Lower leg skin (tissue), 4 donors: ENCODE measurements at regions not wholly inside any gene's neighbourhood (a gene's known extent, or its start where the extent isn't known, plus 50 kb on each side); places are given as distances from the start of the nearest gene placed in this dataset.

Source experiments
- DNase-seq, 2 donors: peaks; one replicate each; pipeline ENCODE4 v3.0.0-alpha.2; 2019; ENCODE audit warnings: low spot score in 2 of 2
- H3K4me3 ChIP-seq: fragments of 200-600 bp; sonication (generic); 2 replicates; pipeline ENCODE4 v1.5.1; 2017; ENCODE audit warnings: mild to moderate bottlenecking, low read depth; ENCODE audit not compliant: poor library complexity, severe bottlenecking
- POLR2A ChIP-seq, 2 donors: fragments of 450-650 bp; IDR thresholded peaks; one replicate each; pipeline ENCODE4 v1.6.1; 2016 to 2017; ENCODE audit warnings: antibody characterized with exemption in 2 of 2, mild to moderate bottlenecking in 1 of 2, moderate library complexity in 1 of 2
- WGBS, 2 donors: methylation state at CpG; one replicate each; pipeline ENCODE4 v1.1.5; 2018; 5-methylcytosine and 5-hydroxymethylcytosine counted together
- intact Hi-C: fragments of 100-400 bp; cut with DNase I; formaldehyde crosslinking; loops from one replicate; pipeline ENCODE4 v1.15.0; 2023; ENCODE audit warnings: low total_unique reads
- TF ChIP-seq, protein P1 (sequence below), 3 donors: fragments of 450-650 bp; IDR thresholded peaks; one replicate each; pipeline ENCODE4 v1.5.1; 2016; ENCODE audit warnings: antibody characterized with exemption in 3 of 3, mild to moderate bottlenecking in 3 of 3, moderate library complexity in 2 of 3

DNA sequence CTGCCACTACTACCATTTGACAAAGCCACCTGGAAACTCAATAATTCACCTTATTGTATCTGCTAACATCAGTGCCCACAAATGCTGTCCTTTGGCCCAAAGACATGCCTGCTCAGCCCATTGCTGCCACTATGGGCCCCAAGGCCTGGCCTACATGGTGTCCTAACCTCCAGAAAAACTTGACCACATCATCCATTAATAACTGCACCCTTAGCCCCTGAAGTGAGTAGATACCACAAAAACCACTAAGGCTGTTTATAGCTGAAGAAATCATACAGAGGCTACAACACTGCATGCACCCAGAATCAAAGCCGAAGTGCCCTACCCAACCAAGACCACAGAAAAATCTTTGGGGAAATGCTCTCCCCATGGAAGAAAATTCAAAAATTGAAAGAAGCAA, 932.8 kb upstream of the SLITRK6 start:
- TF ChIP-seq POLR2A (IDR thresholded peaks at IDR 0.05), result no peak
- TF ChIP-seq, protein P1, sequence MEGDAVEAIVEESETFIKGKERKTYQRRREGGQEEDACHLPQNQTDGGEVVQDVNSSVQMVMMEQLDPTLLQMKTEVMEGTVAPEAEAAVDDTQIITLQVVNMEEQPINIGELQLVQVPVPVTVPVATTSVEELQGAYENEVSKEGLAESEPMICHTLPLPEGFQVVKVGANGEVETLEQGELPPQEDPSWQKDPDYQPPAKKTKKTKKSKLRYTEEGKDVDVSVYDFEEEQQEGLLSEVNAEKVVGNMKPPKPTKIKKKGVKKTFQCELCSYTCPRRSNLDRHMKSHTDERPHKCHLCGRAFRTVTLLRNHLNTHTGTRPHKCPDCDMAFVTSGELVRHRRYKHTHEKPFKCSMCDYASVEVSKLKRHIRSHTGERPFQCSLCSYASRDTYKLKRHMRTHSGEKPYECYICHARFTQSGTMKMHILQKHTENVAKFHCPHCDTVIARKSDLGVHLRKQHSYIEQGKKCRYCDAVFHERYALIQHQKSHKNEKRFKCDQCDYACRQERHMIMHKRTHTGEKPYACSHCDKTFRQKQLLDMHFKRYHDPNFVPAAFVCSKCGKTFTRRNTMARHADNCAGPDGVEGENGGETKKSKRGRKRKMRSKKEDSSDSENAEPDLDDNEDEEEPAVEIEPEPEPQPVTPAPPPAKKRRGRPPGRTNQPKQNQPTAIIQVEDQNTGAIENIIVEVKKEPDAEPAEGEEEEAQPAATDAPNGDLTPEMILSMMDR (IDR thresholded peaks at IDR 0.05), result no peak
- WGBS, 2 donors, result 95 to 100% methylated on average over 1 of the region's 1 CpG
- H3K4me3 ChIP-seq, result no peak overlapping the region
- no peak for DNase-seq
- intact Hi-C loops, result no loop called here

DNA sequence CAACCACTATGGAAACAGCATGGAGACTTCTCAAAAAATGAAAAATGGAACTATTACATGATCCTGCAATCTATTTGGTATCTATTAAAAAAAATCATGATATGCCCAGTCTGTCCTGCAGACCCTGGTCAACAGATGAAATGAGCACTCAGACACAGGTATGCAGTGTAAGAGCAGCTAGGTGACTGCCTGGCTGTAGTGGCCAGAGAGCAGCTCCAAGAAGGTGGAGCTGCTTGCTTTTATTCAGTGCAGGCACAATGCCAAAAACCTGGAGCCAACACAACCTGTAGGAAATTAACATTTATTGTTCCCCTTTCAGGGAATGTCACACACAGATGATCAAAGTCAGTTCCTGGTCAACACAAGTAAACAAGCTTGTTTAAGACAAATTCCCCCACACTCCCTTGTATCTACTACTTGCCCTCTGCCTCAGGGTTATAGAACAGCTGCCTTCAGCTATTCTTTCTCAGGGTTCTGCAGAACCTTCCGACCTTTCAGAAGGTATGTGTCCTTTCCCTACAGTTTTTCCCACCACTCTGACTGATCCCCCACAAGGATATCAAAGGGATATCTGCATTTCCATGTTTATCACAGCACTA, 933.7 kb upstream of the SLITRK5 start:
- no peak overlapping the region for H3K4me3 ChIP-seq
- TF ChIP-seq POLR2A (IDR thresholded peaks at IDR 0.05), result no peak
- TF ChIP-seq, protein P1 (IDR thresholded peaks at IDR 0.05), result no peak
- DNase-seq, result no peak
- intact Hi-C loops, result no loop called here
- WGBS, 2 donors, result 57 to 63% methylated on average over 1 of the region's 1 CpG

DNA sequence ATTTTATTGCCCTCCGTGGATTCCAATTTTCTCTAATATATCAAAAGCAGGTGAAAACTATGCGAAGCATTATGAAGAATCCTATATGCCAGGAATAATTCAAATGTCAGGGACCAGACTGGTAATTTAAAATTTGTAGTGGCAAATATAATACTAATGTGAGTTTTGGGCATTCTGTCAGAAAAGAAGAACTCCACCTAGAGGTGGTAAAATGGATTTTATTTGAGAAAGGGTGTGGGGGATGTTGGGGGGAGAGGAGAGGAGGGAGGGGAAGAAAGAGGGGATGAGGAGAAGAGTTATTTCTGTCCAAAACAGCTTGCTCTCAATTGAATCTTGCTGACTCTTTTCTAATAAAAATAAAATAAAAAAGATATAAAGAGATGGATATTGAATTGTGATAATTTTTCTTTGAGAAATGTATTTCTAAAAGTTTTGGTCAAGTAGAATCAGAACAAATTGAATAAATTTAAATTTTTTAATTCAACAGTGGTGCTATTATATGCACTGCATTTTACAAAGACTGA, 929.3 kb upstream of the SLITRK5 start:
- no peak overlapping the region for H3K4me3 ChIP-seq
- DNase-seq, result no peak
- no peak for TF ChIP-seq POLR2A (IDR thresholded peaks at IDR 0.05)
- TF ChIP-seq, protein P1 (IDR thresholded peaks at IDR 0.05), result no peak
- intact Hi-C loops, result no loop called here
- WGBS, 2 donors, result 40 to 51% methylated on average over 2 of the region's 2 CpGs

DNA sequence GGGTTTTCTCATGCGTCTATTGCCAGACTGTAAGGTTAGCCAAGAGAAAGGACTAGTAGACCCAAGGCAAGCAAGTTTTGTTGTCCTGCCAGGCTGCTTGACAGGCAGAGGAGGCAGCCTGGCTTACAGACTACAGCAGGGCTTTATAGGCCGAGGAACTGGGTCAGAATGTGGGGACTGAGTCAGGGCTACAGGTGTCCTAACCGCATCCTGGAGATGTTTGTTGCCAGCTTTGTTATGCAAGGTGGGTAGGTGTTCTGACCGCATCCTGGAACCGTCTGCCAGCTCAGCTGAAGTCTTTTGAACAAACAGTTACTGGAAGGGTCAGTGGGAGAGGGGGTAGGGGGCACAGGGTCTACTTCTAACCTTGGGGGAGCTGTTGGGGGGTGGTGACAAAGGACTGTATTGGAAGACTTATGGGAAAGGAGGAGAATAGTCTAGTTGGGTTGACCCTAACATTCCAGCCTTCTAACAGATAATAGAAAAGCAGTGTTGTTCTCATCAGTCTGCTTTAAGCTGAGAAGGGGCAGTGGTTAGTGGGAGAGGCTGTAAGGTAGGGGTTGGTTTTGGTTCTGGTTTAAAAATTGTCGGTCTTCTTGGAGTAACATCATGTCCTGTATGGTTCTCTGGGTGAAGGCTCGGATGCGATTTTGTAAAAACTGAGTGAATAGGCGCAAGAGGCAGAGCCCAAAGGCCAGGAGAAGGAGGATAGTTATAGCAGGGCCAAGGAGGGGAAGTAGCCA, 913.8 kb upstream of the SLITRK5 start:
- TF ChIP-seq POLR2A (IDR thresholded peaks at IDR 0.05), result no peak
- TF ChIP-seq, protein P1 (IDR thresholded peaks at IDR 0.05), result no peak
- H3K4me3 ChIP-seq, result no peak overlapping the region
- 81 to 87% methylated on average over 9 of the region's 9 CpGs for WGBS, 2 donors
- intact Hi-C loops, result no loop called here
- DNase-seq, result no peak

DNA sequence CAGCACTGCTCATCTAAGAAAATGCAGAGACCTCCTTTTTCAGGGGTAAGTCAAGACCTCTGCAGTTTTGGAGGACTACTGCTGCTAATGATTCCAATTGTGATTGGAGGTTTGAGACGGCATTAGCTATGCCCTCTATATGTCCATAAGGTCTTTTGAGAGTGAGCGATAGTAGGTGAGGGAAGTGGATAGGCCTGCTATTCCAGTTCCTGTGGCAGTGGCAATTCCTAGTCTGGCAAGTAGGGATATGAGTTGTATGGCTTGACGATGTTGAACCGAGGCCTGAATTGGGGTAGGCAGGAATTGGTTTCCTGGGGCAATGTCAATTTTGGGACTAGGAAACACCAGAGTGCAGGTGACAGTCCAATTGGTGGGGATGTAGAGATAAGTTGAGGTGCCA, 913.1 kb upstream of the SLITRK5 start:
- no peak for TF ChIP-seq POLR2A (IDR thresholded peaks at IDR 0.05)
- TF ChIP-seq, protein P1 (IDR thresholded peaks at IDR 0.05), result no peak
- no peak for DNase-seq
- WGBS, 2 donors, result 57 to 62% methylated on average over 4 of the region's 4 CpGs
- no peak overlapping the region for H3K4me3 ChIP-seq
- intact Hi-C loops, result no loop called here
